CD4-positive, alpha-beta T cell treated with Interleukin-2 at 100 ng/mL for 4 hours (primary cell): ENCODE measurements at regions not wholly inside any gene's neighbourhood (a gene's known extent, or its start where the extent isn't known, plus 50 kb on each side); places are given as distances from the start of the nearest gene placed in this dataset.
"Not testable (repeated sequence)": the region's sequence is repeated elsewhere in the genome, so short reads cannot be mapped to it uniquely, and the experiment has no call there.

Experiments
- DNase-seq: peaks from one replicate; pipeline ENCODE4 v3.0.0-alpha.2; 2020; ENCODE audit warnings: low spot score

DNA sequence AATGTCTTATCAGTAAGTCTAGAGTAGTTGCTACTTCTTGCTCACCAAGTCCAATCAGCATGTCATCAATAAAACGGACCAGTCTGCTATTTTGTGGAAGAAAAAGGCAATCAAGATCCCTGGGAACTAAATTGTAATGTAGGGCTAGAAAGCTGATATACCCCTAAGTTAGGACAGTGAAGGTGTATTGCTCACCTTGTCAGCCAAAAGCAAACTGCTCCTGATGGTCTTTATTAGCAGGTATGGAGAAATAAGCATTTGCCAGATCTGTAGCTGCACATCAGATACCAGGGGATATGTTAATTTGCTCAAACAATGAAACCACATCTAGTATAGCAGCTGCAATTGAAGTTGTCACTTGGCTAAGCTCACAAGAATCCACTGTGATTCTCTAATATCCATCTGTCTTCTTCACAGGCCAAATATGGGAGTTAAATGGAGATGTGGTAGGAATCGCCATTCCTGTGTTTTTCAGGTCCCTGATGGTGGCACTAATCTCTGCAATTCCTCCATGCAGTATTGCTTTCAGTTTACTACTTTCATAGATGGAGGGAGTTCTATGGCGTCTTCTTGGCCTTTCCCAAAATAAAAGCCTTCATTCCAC is 75.0 kb downstream of the TMEM237 start:
- DNase-seq, result no peak

DNA sequence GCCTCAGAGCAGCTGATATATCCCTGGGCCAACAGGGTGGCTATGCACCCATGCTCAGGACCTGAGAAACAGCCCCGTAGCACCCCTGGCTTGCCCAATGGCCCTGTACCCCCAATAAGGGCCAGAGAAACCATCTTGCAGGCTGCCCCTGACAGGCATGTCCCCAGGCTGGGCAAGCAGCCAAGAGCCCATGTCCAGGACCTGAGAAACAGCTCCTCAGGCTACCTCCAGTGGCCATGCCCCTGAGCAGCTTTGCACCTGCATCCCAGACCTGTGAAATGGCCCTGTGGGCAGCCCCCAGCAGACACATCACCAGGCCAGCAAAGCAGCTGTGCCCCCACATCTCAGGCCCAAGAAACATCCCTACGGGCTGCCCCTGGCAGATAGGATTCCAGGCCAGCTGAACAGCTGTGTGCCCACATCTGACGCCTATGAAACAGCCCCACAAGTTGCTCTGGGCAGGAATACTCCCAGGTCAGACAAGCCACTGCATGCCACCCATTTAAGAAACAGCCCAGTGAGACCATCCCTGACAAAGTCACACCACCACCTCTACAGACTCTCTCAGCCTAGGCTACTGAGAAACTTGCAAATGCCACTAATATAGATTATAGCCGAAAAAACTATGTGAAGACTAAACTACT is 84.1 kb downstream of the TMEM237 start:
- DNase-seq, result no peak

DNA sequence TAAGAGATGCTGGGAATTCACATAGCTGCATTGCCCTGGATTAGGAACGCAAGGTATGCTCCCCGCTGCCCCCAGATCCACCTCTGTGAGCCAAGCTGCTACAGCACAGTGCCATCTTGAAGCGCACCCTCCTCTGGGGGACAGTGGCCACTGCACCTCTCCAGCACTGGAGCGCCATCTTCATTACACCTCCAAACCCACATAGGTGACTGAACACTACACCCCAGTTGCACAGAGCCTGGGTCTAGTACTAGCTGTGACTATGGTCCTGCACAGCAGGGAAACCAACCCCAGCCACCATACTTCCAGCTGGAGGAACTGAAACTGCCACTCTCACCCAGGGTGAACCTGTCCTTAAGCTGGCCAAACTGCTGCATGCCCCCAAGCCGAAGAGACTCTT is 84.6 kb downstream of the TMEM237 start:
- no peak for DNase-seq

DNA sequence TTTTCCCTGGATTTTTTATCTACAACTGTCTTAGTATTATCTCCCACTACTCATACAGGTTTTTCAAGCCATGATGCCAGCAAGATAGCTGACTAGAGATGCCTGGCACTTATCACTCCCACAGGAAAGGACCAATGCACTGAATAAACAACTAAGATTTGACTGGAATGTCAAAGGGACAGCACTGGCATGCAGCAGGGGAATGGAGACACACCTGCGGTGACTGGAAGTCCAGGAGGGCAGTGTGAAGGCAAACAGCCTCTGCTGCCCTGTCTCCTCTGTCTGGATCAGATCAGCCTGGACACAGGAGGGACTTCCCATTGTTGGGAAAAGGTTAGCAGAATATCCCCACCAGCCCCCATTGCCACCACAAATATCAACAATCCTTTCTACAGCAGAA is 85.1 kb downstream of the TMEM237 start:
- DNase-seq, result no peak

DNA sequence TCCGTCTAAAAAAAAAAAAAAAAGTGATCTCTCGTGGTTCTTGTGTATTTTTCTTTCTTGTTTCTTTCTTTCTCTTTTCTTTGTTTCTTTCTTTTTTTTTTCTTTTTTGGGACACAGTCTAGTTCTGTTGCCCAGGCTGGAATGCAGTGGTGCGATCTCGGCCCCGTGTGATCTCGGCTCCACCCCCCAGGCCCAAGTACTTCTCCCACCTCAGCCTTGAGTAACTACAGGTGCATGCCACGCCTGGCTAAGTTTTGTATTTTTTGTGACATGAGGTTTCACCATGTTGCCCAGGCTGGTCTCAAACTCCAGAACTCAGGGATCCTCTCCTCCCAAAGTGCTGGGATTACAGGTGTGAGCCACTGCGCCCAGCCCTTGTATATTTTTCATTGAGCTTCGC is 91.4 kb downstream of the TMEM237 start:
- DNase-seq, result no peak

DNA sequence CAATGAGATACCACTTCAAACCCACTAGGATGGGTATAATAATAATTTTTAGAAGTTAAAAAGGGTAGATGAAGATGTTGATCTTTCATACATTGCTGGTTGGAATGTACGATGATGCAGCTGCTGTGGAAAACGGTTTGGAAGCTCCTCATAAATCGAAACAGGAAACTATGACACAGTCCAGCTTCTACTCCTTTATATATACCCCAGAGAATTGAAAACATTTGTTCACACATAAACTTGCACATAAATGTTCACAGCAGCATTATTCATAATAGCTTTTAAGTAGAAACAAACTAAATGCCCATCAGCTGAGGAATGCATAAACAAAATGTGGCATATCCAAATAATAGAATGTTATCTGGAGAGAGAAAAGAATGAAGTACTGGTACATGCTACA is 95.0 kb downstream of the STRADB start:
- no peak for DNase-seq

- no peak for DNase-seq
Measured at GRCh38 chr2:201542291-201542690, 90.8 kb downstream of the STRADB start.

DNA sequence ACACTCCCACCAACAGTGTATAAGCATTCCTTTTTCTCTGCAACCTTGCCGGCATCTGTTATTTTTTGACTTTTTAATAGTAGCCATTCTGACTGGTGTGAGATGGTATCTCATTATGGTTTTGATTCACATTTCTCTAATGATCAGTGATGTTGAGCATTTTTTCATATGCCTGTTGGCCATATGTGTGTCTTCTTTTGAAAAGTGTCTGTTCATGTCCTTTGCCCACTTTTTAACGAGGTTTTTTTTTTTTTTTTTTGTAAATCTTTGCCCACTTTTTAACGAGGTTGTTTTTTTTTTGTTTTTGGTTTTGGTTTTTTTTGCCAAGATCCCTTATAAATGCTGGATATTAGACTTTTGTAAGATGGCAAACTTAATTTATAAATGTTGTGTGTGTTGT is 87.7 kb downstream of the STRADB start:
- DNase-seq, result not testable (repeated sequence)

DNA sequence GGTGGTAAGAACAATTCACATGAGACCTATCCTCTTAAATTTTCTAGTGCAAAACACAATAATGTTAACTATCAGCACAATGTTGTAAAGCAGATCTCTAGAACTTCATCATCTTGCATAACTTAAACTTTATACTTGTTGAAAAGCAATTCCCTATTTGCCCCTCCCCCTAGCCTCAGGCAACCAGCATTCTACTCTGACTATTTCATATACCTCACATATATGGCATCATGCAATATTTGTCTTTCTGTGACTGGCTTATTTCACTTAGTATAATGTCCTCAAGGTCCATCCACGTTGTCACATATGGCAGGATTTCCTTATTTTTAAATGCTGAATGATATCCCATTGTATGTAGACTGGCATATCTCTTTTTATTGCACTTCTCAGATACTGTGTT is 86.5 kb downstream of the STRADB start:
- no peak for DNase-seq

GRCh38 chr2:201536754-201537153 is 85.2 kb downstream of the STRADB start:
- DNase-seq, result no peak

- DNase-seq, result no peak
Measured at GRCh38 chr2:201536046-201536445, 84.5 kb downstream of the STRADB start.

GRCh38 chr2:201532686-201533304 is 81.3 kb downstream of the STRADB start:
- peak; percentile 3 for DNase-seq
